ENCODE measurements at regions not wholly inside any gene's neighbourhood (a gene's known extent, or its start where the extent isn't known, plus 50 kb on each side); places are given as distances from the start of the nearest gene placed in this dataset.
"Not testable (repeated sequence)": the region's sequence is repeated elsewhere in the genome, so short reads cannot be mapped to it uniquely, and the experiment has no call there.

DNA sequence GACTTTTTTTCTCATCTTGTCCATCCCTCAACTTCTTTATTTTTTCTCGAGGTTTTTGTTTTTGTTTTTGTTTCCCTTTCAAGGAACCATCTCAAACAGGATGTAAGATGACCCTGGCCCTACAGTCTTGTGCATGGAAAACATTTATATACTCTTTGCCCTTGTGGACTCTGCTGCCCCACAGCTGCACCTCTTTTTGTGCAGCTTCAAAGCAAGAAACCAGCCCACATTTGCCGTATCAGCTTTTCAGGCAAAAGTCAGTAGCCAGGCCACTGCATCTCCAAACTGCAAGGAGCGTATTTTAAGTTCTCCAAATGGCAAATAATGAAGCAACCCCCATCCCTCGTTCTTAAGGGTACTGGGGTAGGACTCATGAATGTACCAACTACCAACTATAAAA is 756.5 kb downstream of the C4orf33 start:
- Histone ChIP-seq H3K9me3 (ENCODE audit: control insufficient read depth, insufficient read depth, low read length) (peaks cover 3% of the 10 kb centered on the region; the same call in 1 of the 2 replicates), H3K14ac (replicated peaks; ENCODE audit: low read depth, low read length) (no peak overlapping the region), H3K23ac (ENCODE audit: low read depth, low read length) (no peak overlapping the region), H4K5ac (ENCODE audit: low read depth, low read length) (no peak overlapping the region), H3K56ac (ENCODE audit: extremely low read depth, insufficient read depth, low read length) (no peak overlapping the region), H2AK9ac (replicated peaks; ENCODE audit: low read depth, low read length, poor library complexity) (no peak overlapping the region), H2AFZ (replicated peaks; ENCODE audit: low read length, poor library complexity) (no peak overlapping the region), H3K4me3 (ENCODE audit: insufficient read depth, low read depth, low read length) (no peak overlapping the region), H3K4ac (ENCODE audit: low read depth, low read length) (no peak overlapping the region), H3K27ac (ENCODE audit: insufficient read depth, low read length) (no peak overlapping the region), H3K4me2 (ENCODE audit: low read depth, low read length) (no peak overlapping the region), H3K9me1 (ENCODE audit: insufficient read depth, low read length) (no peaks in the 10 kb centered on the region), H2AK5ac (ENCODE audit: low read depth, low read length) (no peak overlapping the region), H2BK15ac (ENCODE audit: low read depth, low read length) (no peak overlapping the region), H4K91ac (ENCODE audit: insufficient read depth, low read depth, low read length) (no peak overlapping the region), H2BK5ac (ENCODE audit: low read depth, low read length, poor library complexity, severe bottlenecking) (no peak overlapping the region), H3K9ac (ENCODE audit: low read depth, low read length) (no peak overlapping the region), H3K27me3 (ENCODE audit: control insufficient read depth, insufficient read depth, low read length) (no peaks in the 10 kb centered on the region), H2BK120ac (ENCODE audit: low read depth, low read length) (no peak overlapping the region), H3K79me1 (ENCODE audit: low read depth in 1 of 2, low read length in 2 of 2) (no peaks in the 10 kb centered on the region), H3K4me1 (ENCODE audit: control insufficient read depth, insufficient read depth, low read length) (no peaks in the 10 kb centered on the region), H2BK20ac (ENCODE audit: low read depth, low read length) (no peak overlapping the region), H4K20me1 (ENCODE audit: insufficient read depth, low read length) (no peaks in the 10 kb centered on the region), H3K36me3 (ENCODE audit: control insufficient read depth, insufficient read depth, low read length) (no peaks in the 10 kb centered on the region), H3K18ac (ENCODE audit: low read depth, low read length) (no peak overlapping the region), H4K8ac (ENCODE audit: low read depth in 2 of 2, low read length in 2 of 2) (no peak overlapping the region)
- dilution Hi-C loops (cut with HindIII; ENCODE audit: low sequenced_read_pairs, unreplicated experiment) = no loop called here
- CTCF ChIA-PET = no interaction called here
- ATAC-seq (ENCODE audit: low read depth) (no peak), DNase-seq (no peak)
- no peak for TF ChIP-seq SMC3 (IDR thresholded peaks at IDR 0.05; ENCODE audit: low read depth, low read length)
- TF ChIP-seq ELK1 (IDR thresholded peaks at IDR 0.05; ENCODE audit: borderline replicate concordance, low read depth, low read length) = no peak
- intact Hi-C loops (cut with micrococcal nuclease) = no loop called here
- no CpG with 5 or more reads among the region's 4 CpGs for WGBS, 2 experiments (ENCODE audit: extremely low coverage in 2 of 2, insufficient read length in 1 of 2)
- in situ Hi-C loops (cut with MboI; ENCODE audit: low sequenced_read_pairs) = no loop called here
- POLR2A ChIA-PET (ENCODE audit: unreplicated experiment) = no interaction called here
- BruUV-seq (replicated peaks) = no TSS peak

DNA sequence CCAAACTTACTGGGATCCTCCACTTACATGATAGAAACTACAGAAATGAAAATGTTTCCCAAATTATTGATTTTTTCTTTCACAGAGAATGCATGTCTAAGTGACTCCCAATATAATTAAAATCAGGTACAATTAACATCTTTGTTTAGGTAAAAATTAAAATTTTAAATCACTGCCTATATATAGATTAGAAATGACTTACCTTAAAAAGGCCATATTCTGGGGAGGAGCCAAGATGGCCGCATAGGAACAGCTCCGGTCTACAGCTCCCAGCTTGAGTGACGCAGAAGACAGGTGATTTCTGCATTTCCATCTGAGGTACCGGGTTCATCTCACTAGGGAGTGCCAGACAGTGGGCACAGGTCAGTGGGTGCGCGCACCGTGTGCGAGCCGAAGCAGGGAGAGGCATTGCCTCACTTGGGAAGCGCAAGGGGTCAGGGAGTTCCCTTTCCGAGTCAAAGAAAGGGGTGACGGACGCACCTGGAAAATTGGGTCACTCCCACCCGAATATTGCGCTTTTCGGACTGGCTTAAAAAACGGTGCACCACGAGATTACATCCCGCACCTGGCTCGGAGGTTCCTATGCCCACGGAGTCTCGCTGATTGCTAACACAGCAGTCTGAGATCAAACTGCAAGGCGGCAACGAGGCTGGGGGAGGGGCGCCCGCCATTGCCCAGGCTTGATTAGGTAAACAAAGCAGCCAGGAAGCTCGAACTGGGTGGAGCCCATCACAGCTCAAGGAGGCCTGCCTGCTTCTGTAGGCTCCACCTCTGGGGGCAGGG is 757.9 kb downstream of the C4orf33 start:
- H3K4ac ChIP-seq (ENCODE audit: low read depth, low read length); DNase-seq; H3K9me1 ChIP-seq (ENCODE audit: insufficient read depth, low read length); H2AK5ac ChIP-seq (ENCODE audit: low read depth, low read length); CTCF ChIA-PET; H4K8ac ChIP-seq (ENCODE audit: low read depth in 2 of 2, low read length in 2 of 2); H2BK15ac ChIP-seq (ENCODE audit: low read depth, low read length); ATAC-seq (ENCODE audit: low read depth); H3K4me1 ChIP-seq (ENCODE audit: control insufficient read depth, insufficient read depth, low read length); H3K4me3 ChIP-seq (ENCODE audit: insufficient read depth, low read depth, low read length); in situ Hi-C loops (cut with MboI; ENCODE audit: low sequenced_read_pairs); H3K27me3 ChIP-seq (ENCODE audit: control insufficient read depth, insufficient read depth, low read length); H3K14ac ChIP-seq (replicated peaks; ENCODE audit: low read depth, low read length); H3K9me3 ChIP-seq (ENCODE audit: control insufficient read depth, insufficient read depth, low read length); H4K20me1 ChIP-seq (ENCODE audit: insufficient read depth, low read length); H2AFZ ChIP-seq (replicated peaks; ENCODE audit: low read length, poor library complexity); H2BK120ac ChIP-seq (ENCODE audit: low read depth, low read length); POLR2A ChIA-PET (ENCODE audit: unreplicated experiment); BruUV-seq (replicated peaks); H2AK9ac ChIP-seq (replicated peaks; ENCODE audit: low read depth, low read length, poor library complexity); H3K79me1 ChIP-seq (ENCODE audit: low read depth in 1 of 2, low read length in 2 of 2); H3K9ac ChIP-seq (ENCODE audit: low read depth, low read length); H2BK20ac ChIP-seq (ENCODE audit: low read depth, low read length); H3K27ac ChIP-seq (ENCODE audit: insufficient read depth, low read length); dilution Hi-C loops (cut with HindIII; ENCODE audit: low sequenced_read_pairs, unreplicated experiment); H3K36me3 ChIP-seq (ENCODE audit: control insufficient read depth, insufficient read depth, low read length); H2BK5ac ChIP-seq (ENCODE audit: low read depth, low read length, poor library complexity, severe bottlenecking); H3K23ac ChIP-seq (ENCODE audit: low read depth, low read length); intact Hi-C loops (cut with micrococcal nuclease); H3K56ac ChIP-seq (ENCODE audit: extremely low read depth, insufficient read depth, low read length); H4K91ac ChIP-seq (ENCODE audit: insufficient read depth, low read depth, low read length); H3K18ac ChIP-seq (ENCODE audit: low read depth, low read length); H3K4me2 ChIP-seq (ENCODE audit: low read depth, low read length); H4K5ac ChIP-seq (ENCODE audit: low read depth, low read length): not testable (repeated sequence)
- WGBS, 2 experiments (ENCODE audit: extremely low coverage in 2 of 2, insufficient read length in 1 of 2) = no CpG with 5 or more reads among the region's 27 CpGs

Data from IMR-90 (cell line).